ENCODE measurements at regions not wholly inside any gene's neighbourhood (a gene's known extent, or its start where the extent isn't known, plus 50 kb on each side); places are given as distances from the start of the nearest gene placed in this dataset.

DNA sequence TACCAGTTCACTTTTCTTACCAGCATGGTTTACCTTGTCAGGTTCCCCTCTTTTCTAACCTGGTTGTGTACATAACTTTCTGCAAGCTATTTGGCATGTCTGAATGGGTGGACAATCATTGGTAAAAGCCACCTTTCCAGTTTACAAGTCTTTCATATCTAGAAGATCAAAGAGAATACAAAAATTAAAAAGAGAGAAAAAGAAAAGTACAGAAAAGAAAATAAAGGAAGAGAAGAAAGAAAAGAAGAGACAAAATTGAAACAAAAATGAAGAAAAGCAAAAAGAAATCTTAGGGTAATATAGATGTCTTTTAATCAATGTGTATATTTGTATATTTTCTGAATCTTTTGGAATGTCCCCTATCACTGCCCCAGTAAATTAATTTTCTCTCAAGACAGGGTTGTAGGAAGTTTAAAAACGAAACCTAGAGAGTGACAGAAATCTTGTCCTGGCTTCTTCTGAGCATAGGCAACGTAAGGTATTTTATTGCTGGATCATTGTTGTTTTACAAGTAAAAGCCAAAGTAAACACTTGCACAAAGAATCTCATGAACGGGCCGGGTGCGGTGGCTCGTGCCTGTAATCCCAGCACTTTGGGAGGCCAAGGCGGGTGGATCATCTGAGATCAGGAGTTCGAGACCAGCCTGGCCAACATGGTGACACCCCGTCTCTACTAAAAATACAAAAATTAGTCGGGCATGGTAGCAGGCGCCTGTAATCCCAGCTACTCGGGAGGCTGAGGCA, 98.7 kb upstream of the IFNE start:
- Histone ChIP-seq H3K9me3 (ENCODE audit: control insufficient read depth in 2 of 2, low read length in 2 of 2) (no peaks in the 10 kb centered on the region), H3K36me3 (ENCODE audit: control insufficient read depth in 2 of 2, insufficient read depth in 2 of 2, low read length in 2 of 2) (no peaks in the 10 kb centered on the region), H3K27me3 (ENCODE audit: control insufficient read depth in 1 of 2, insufficient read depth in 2 of 2, low read length in 2 of 2) (peaks cover 0 to 3% of the 10 kb centered on the region in 2 donors), H3K9ac (ENCODE audit: low read length in 2 of 2) (no peak overlapping the region), H3K27ac (ENCODE audit: low read length) (no peak overlapping the region), H3K4me1 (ENCODE audit: control insufficient read depth, insufficient read depth, low read length) (no peaks in the 10 kb centered on the region), H3K4me3 (ENCODE audit: low read length in 2 of 2) (no peak overlapping the region)

DNA sequence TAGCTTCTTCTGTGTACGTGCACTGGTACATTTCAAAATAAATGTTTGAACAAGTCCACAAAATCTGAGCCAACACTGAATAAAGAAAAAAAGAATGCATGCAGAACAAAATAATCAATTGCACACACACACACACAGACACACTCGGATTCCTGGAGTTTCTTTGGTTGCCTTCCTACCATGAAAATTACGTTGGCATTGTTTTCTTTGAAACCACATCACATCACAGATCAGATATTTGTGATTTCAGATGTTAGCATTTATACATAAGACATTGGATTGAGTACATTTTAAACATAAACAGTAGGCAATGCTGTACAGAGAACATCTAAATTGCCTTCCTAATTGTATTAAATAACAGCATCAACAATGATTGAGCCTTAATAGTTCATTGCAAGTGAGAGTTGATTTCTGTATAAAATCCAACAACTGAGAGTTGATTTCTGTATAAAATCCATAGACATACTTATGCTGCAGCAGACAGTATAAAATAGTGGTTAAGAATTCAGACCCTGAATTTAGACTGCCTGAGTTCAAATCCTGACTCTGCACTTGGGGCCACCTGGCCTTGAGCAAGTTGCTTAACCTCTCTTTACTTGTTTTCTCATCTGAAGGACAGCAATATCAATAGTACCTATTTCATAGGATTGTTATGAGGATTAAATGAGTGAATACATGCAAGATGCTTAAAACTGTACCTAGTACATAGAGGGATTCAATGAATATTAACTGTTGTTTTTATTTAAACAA, 101.7 kb upstream of the IFNE start:
- Histone ChIP-seq H3K9me3 (ENCODE audit: control insufficient read depth in 2 of 2, low read length in 2 of 2) (no peaks in the 10 kb centered on the region), H3K9ac (ENCODE audit: low read length in 2 of 2) (no peak overlapping the region), H3K4me1 (ENCODE audit: control insufficient read depth, insufficient read depth, low read length) (no peaks in the 10 kb centered on the region), H3K4me3 (ENCODE audit: low read length in 2 of 2) (no peak overlapping the region), H3K27ac (ENCODE audit: low read length) (no peak overlapping the region), H3K36me3 (ENCODE audit: control insufficient read depth in 2 of 2, insufficient read depth in 2 of 2, low read length in 2 of 2) (no peaks in the 10 kb centered on the region), H3K27me3 (ENCODE audit: control insufficient read depth in 1 of 2, insufficient read depth in 2 of 2, low read length in 2 of 2) (peaks cover 0 to 3% of the 10 kb centered on the region in 2 donors)

DNA sequence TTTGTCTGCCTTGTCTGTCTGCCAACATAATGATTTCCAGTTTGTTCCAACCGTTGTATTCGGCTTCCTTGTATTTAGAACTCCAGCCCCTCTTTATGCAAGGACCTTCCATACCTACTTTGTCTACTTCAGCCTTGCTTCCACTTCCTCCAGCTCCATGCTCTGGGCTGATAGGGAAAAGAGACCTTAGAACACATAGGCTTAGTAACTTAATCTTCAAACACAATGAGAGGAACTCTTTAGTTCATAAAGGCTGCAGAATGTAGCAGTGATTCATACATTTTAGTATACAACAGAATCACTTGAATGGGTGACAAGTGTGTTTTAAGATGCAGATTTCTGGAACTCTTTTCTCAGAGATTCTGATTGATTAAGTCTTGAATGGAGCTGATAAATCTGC, 102.8 kb upstream of the IFNE start:
- H3K9ac ChIP-seq (ENCODE audit: low read length in 2 of 2) = no peak overlapping the region
- no peaks in the 10 kb centered on the region for H3K4me1 ChIP-seq (ENCODE audit: control insufficient read depth, insufficient read depth, low read length)
- H3K4me3 ChIP-seq (ENCODE audit: low read length in 2 of 2) = no peak overlapping the region
- H3K27ac ChIP-seq (ENCODE audit: low read length) = no peak overlapping the region
- H3K27me3 ChIP-seq (ENCODE audit: control insufficient read depth in 1 of 2, insufficient read depth in 2 of 2, low read length in 2 of 2) = peaks cover 0 to 3% of the 10 kb centered on the region in 2 donors
- H3K36me3 ChIP-seq (ENCODE audit: control insufficient read depth in 2 of 2, insufficient read depth in 2 of 2, low read length in 2 of 2) = no peaks in the 10 kb centered on the region
- H3K9me3 ChIP-seq (ENCODE audit: control insufficient read depth in 2 of 2, low read length in 2 of 2) = no peaks in the 10 kb centered on the region

DNA sequence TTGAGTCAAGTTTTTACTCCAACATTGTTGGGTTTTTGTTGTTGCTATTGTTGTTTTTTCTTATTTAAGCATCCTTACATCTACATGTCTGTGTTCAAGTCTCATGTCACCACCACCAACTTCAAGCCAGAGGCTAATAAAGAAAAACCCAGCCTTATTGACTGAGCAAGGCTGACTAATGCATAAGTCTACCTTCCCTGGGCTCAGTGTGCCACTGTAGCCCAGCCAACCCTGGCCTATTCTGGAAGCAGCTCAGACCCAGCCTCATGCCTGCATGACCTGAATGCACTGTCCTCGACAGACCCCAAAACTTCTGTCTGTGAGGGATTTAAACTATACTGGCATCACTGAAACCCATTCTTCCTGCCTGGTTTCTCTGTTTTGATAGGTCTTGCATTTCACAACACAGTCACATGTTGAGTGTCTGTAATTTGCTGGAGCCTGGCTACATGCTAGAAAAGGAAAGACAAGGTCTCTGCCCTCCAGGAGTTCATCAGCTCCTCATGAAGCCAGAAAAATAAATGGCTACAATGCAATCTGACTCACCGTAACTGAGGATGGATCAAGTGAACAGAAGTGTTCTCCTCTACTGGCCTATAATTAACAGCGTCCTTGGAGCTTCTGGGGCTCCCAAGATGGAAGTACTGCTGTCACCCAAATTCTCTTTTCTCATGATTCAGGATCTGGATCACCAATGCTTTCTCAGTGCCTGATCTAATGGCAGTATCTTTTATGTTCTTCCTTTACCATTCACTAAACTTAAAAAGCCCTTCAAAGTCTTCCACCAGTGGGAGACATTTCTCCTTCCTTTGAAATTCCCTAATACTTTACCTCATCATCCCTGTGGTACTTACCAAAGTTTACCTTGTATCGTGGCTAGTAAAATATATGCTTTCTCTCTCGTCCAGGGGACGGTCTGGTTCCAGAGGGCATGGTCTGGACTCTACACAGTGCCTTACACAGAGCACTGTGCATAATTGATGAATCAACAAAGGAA, 103.9 kb upstream of the IFNE start:
- Histone ChIP-seq H3K36me3 (ENCODE audit: control insufficient read depth in 2 of 2, insufficient read depth in 2 of 2, low read length in 2 of 2) (no peaks in the 10 kb centered on the region), H3K4me3 (ENCODE audit: low read length in 2 of 2) (no peak overlapping the region), H3K9me3 (ENCODE audit: control insufficient read depth in 2 of 2, low read length in 2 of 2) (no peaks in the 10 kb centered on the region), H3K9ac (ENCODE audit: low read length in 2 of 2) (no peak overlapping the region), H3K27me3 (ENCODE audit: control insufficient read depth in 1 of 2, insufficient read depth in 2 of 2, low read length in 2 of 2) (peaks cover 0 to 3% of the 10 kb centered on the region in 2 donors), H3K4me1 (ENCODE audit: control insufficient read depth, insufficient read depth, low read length) (no peaks in the 10 kb centered on the region), H3K27ac (ENCODE audit: low read length) (no peak overlapping the region)

DNA sequence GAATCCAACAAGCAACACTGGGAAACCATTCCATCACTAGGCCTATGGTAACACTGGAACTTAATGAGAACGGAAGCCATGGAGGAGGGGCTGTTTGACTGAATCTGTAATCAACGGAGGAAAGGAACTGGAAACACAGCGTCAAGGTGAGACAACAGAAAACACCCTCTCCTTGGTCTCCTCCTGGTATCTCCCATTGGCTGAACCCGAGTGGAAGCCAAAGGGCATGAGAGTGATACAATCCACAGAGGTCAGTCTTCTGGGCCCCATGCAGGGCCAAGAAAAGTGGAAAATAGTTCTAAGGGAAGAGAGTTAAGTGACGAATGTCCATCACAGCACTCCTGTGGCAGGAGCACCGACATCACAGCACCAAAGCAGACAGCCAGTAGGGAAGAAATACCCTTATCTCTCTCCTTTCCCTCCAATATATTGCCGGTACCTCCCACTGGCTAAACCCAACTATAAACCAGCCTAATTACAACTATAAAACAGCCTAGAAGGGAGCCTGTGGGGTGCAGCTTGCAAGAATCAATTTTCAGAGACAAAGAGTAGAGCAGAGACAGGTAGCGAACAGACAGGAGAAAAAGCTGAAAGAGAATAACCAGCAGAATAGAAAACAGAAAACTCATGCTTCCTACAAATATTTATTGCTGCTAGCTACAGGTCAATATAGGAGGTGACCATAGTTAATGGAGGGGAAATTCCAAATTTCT, 107.4 kb upstream of the IFNE start:
- H3K9ac ChIP-seq (ENCODE audit: low read length in 2 of 2) = no peak overlapping the region
- H3K36me3 ChIP-seq (ENCODE audit: control insufficient read depth in 2 of 2, insufficient read depth in 2 of 2, low read length in 2 of 2) = no peaks in the 10 kb centered on the region
- H3K4me3 ChIP-seq (ENCODE audit: low read length in 2 of 2) = no peak overlapping the region
- no peaks in the 10 kb centered on the region for H3K9me3 ChIP-seq (ENCODE audit: control insufficient read depth in 2 of 2, low read length in 2 of 2)
- no peaks in the 10 kb centered on the region for H3K4me1 ChIP-seq (ENCODE audit: control insufficient read depth, insufficient read depth, low read length)
- no peak overlapping the region for H3K27ac ChIP-seq (ENCODE audit: low read length)
- H3K27me3 ChIP-seq (ENCODE audit: control insufficient read depth in 1 of 2, insufficient read depth in 2 of 2, low read length in 2 of 2) = peaks cover 0 to 3% of the 10 kb centered on the region in 2 donors

DNA sequence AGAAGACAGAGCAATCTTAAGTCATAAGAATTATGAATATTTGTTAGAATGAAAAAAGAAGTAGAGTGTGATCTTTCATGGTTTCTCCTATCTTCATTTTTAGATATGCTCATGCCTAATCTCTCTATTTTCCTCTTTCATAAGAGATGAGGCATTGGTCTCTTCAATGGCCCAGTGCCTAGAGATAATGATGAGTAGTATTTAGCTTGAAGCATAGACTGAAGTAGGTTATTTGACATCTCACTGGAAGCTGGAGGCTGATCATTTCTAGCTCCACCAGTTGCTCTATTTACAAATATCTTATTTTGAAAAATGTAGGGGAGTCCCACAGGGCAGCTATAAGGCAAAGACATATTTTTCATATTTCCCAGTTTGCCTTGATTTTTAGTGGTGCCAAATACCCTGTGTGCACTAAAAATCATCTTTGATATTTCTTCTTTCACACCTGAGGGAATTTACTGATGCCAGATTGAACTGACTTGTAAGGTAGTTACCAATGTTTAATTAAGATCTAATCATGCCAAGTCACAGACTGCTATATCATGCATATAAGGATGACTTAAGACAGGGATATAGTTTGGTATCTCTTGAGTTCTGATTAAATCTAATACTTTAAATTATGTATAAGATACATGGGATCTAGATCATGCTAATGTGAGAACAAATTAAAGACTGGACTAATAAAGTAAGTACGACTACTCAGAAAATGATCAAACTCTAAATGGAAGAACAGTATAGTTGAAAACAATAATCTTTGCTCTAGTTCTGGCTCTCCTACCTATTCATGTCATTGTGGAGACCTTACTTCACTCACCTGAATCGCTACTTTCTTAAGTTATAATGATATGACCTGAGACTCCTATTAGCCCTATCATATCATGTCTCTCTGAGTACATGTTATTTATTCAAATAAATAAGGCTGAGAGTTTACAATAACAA, 108.2 kb upstream of the IFNE start:
- Histone ChIP-seq H3K4me1 (ENCODE audit: control insufficient read depth, insufficient read depth, low read length) (no peaks in the 10 kb centered on the region), H3K9me3 (ENCODE audit: control insufficient read depth in 2 of 2, low read length in 2 of 2) (no peaks in the 10 kb centered on the region), H3K9ac (ENCODE audit: low read length in 2 of 2) (no peak overlapping the region), H3K27me3 (ENCODE audit: control insufficient read depth in 1 of 2, insufficient read depth in 2 of 2, low read length in 2 of 2) (peaks cover 0 to under 1% of the 10 kb centered on the region in 2 donors), H3K27ac (ENCODE audit: low read length) (no peak overlapping the region), H3K4me3 (ENCODE audit: low read length in 2 of 2) (no peak overlapping the region), H3K36me3 (ENCODE audit: control insufficient read depth in 2 of 2, insufficient read depth in 2 of 2, low read length in 2 of 2) (no peaks in the 10 kb centered on the region)

DNA sequence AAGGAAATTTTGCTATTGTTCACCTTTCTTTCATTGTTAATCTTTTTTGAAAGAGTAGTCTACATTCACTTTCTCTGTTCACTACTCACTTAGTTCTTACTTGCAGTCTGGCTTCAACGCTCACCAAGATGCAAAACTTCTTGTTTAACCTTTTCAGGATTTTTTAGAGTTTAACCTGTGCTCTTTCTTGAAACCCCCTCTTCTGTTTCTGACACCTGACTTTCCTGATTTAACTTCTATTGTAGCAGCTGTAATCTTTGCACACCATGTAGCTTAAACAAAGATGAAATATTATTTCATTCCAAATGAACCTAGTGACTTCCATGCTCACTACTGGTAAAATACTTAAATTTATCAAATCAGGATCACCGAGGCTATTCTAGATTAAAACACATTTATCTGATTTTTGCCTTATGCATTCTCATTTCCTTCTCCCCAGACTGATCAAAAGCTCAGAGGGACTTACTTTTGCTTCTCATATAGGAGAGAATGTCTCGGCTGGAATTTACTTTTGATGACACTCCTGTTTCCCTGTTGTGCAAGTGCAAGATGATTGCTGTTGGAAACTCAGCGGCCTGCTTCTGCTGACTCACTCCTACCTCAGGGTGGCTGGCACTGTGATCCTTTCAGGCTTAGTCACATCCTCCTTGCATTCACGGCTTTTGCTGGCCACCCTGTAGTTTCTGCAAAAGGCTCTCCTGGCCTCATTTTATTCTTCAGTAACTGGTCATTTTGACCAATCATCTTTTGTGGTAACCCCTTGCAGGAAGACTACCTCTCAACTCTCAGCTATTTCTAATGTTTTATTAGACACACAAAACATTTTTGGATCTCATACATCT, 109.3 kb upstream of the IFNE start:
- H3K4me3 ChIP-seq (ENCODE audit: low read length in 2 of 2) = no peak overlapping the region
- no peak overlapping the region for H3K9ac ChIP-seq (ENCODE audit: low read length in 2 of 2)
- H3K4me1 ChIP-seq (ENCODE audit: control insufficient read depth, insufficient read depth, low read length) = no peaks in the 10 kb centered on the region
- no peaks in the 10 kb centered on the region for H3K27me3 ChIP-seq (ENCODE audit: control insufficient read depth in 1 of 2, insufficient read depth in 2 of 2, low read length in 2 of 2)
- H3K27ac ChIP-seq (ENCODE audit: low read length) = no peak overlapping the region
- H3K9me3 ChIP-seq (ENCODE audit: control insufficient read depth in 2 of 2, low read length in 2 of 2) = no peaks in the 10 kb centered on the region
- H3K36me3 ChIP-seq (ENCODE audit: control insufficient read depth in 2 of 2, insufficient read depth in 2 of 2, low read length in 2 of 2) = no peaks in the 10 kb centered on the region

DNA sequence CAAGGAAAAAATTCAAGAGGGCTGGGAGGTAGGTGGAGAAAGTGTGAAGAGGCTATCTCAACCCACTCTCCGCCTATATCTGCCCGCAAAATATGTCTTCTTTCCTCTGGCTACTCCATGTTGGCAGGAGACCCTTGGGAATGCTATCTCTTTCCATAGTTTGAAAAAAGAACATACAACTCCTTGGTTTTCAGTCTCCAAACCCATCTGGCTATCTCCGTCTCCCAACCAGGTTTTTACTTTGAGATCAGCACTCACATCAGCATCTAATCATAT, 109.9 kb upstream of the IFNE start:
- Histone ChIP-seq H3K36me3 (ENCODE audit: control insufficient read depth in 2 of 2, insufficient read depth in 2 of 2, low read length in 2 of 2) (no peaks in the 10 kb centered on the region), H3K27me3 (ENCODE audit: control insufficient read depth in 1 of 2, insufficient read depth in 2 of 2, low read length in 2 of 2) (peaks cover 0 to 2% of the 10 kb centered on the region in 2 donors), H3K4me3 (ENCODE audit: low read length in 2 of 2) (no peak overlapping the region), H3K9me3 (ENCODE audit: control insufficient read depth in 2 of 2, low read length in 2 of 2) (no peaks in the 10 kb centered on the region), H3K27ac (ENCODE audit: low read length) (no peak overlapping the region), H3K9ac (ENCODE audit: low read length in 2 of 2) (no peak overlapping the region), H3K4me1 (ENCODE audit: control insufficient read depth, insufficient read depth, low read length) (no peaks in the 10 kb centered on the region)

DNA sequence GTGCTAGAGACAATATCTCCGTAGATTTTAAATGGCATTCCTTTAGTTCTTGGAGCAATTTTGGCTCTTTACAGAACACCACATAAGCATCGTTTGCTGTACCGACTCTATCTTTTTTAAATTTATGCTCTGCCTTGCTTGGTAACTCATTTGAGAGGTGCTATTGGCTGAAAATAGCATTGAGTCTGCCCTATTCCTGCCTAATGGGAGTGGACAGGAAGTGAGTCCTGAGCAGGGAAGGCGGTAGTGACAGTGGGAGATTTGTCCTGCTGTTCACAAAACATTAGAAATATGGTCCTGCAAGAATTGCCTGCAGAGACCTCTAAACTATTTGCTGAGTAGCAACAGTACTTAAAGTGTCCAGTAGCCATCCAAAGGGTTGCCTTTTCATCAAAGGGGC, 115.2 kb upstream of the IFNE start:
- no peaks in the 10 kb centered on the region for H3K36me3 ChIP-seq (ENCODE audit: control insufficient read depth in 2 of 2, insufficient read depth in 2 of 2, low read length in 2 of 2)
- H3K9me3 ChIP-seq (ENCODE audit: control insufficient read depth in 2 of 2, low read length in 2 of 2) = no peaks in the 10 kb centered on the region
- no peaks in the 10 kb centered on the region for H3K4me1 ChIP-seq (ENCODE audit: control insufficient read depth, insufficient read depth, low read length)
- no peak overlapping the region for H3K4me3 ChIP-seq (ENCODE audit: low read length in 2 of 2)
- no peak overlapping the region for H3K9ac ChIP-seq (ENCODE audit: low read length in 2 of 2)
- H3K27ac ChIP-seq (ENCODE audit: low read length) = no peak overlapping the region
- H3K27me3 ChIP-seq (ENCODE audit: control insufficient read depth in 1 of 2, insufficient read depth in 2 of 2, low read length in 2 of 2) = peaks cover 0 to 7% of the 10 kb centered on the region in 2 donors

Measured in stomach smooth muscle (tissue), 2 donors.